Esophagus muscularis mucosa (tissue), 4 donors: ENCODE measurements at regions not wholly inside any gene's neighbourhood (a gene's known extent, or its start where the extent isn't known, plus 50 kb on each side); places are given as distances from the start of the nearest gene placed in this dataset.
A peak's percentile ranks its signal among the peaks of the same experiment; 100 is the strongest.

ENCODE experiments used
- DNase-seq: peaks from one replicate; pipeline ENCODE4 v3.0.0-alpha.2; 2017; ENCODE audit errors: extremely low spot score
- H3K27ac ChIP-seq, 4 donors: fragments of 200-600 bp; sonication (generic); replicated peaks in 1 of 4; 1 replicate in 3 of 4; 2 replicates in 1 of 4; pipeline ENCODE4 v1.5.1; 2016 to 2019; ENCODE audit warnings: mild to moderate bottlenecking in 1 of 4
- H3K27me3 ChIP-seq, 4 donors: fragments of 200-600 bp; sonication (generic); one replicate each; pipeline versions ENCODE4 v1.5.1 to v1.6.0; 2016 to 2019
- H3K36me3 ChIP-seq, 4 donors: fragments of 200-600 bp; sonication (generic); one replicate each; pipeline ENCODE4 v1.5.1; 2016 to 2019
- H3K4me1 ChIP-seq, 4 donors: fragments of 200-600 bp; sonication (generic); one replicate each; pipeline ENCODE4 v1.5.1; 2016 to 2019
- H3K4me3 ChIP-seq, 4 donors: fragments of 200-600 bp; sonication (generic); 1 replicate in 2 of 4; 2 replicates in 2 of 4; pipeline ENCODE4 v1.5.1; 2016 to 2019; ENCODE audit warnings: mild to moderate bottlenecking in 4 of 4, moderate library complexity in 1 of 4
- H3K9me3 ChIP-seq, 4 donors: fragments of 200-600 bp; sonication (generic); 1 replicate in 3 of 4; 2 replicates in 1 of 4; pipeline ENCODE4 v1.5.1; 2016 to 2019
- EP300 ChIP-seq: sonication (generic); formaldehyde crosslinking; IDR thresholded peaks from one replicate; pipeline ENCODE4 v1.6.1; 2017; ENCODE audit warnings: antibody characterized with exemption
- POLR2A ChIP-seq: fragments of 450-650 bp; IDR thresholded peaks from one replicate; pipeline ENCODE4 v1.6.1; 2017; ENCODE audit warnings: antibody characterized with exemption, moderate library complexity, mild to moderate bottlenecking, low read depth
- POLR2AphosphoS5 ChIP-seq, 2 donors: sonication (generic); formaldehyde crosslinking; IDR thresholded peaks; one replicate each; pipeline ENCODE4 v1.6.1; 2017; ENCODE audit warnings: antibody characterized with exemption in 2 of 2
- WGBS: methylation state at CpG from one replicate; pipeline ENCODE4 v1.1.5; 2018; 5-methylcytosine and 5-hydroxymethylcytosine counted together
- intact Hi-C: fragments of 100-400 bp; cut with DNase I; formaldehyde crosslinking; loops from one replicate; pipeline ENCODE4 v1.15.1; 2023
- TF ChIP-seq, protein P1 (sequence below), 3 experiments: fragments of 200-600 bp in 2 of 3; fragments of 450-650 bp in 1 of 3; sonication (generic) in 2 of 3; IDR thresholded peaks; one replicate each; pipeline ENCODE4 v1.5.1; 2017 to 2019; ENCODE audit warnings: antibody characterized with exemption in 3 of 3, mild to moderate bottlenecking in 2 of 3, moderate library complexity in 1 of 3

- H3K27me3 ChIP-seq, result no peaks in the 10 kb centered on the region
- H3K27ac ChIP-seq, result no peak overlapping the region
- peaks cover 0 to 3% (median 0%) of the 10 kb centered on the region in 4 donors for H3K4me1 ChIP-seq
- WGBS, result 79% methylated on average over 5 of the region's 5 CpGs
- H3K36me3 ChIP-seq, result no peaks in the 10 kb centered on the region
- DNase-seq, result no peak
- H3K9me3 ChIP-seq, result peaks cover 0 to 5% (median 0%) of the 10 kb centered on the region in 4 donors
- intact Hi-C loops, result no loop called here
- H3K4me3 ChIP-seq, result no peak overlapping the region
- TF ChIP-seq, protein P1, sequence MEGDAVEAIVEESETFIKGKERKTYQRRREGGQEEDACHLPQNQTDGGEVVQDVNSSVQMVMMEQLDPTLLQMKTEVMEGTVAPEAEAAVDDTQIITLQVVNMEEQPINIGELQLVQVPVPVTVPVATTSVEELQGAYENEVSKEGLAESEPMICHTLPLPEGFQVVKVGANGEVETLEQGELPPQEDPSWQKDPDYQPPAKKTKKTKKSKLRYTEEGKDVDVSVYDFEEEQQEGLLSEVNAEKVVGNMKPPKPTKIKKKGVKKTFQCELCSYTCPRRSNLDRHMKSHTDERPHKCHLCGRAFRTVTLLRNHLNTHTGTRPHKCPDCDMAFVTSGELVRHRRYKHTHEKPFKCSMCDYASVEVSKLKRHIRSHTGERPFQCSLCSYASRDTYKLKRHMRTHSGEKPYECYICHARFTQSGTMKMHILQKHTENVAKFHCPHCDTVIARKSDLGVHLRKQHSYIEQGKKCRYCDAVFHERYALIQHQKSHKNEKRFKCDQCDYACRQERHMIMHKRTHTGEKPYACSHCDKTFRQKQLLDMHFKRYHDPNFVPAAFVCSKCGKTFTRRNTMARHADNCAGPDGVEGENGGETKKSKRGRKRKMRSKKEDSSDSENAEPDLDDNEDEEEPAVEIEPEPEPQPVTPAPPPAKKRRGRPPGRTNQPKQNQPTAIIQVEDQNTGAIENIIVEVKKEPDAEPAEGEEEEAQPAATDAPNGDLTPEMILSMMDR (IDR thresholded peaks at IDR 0.05), result no peak
- no peak for TF ChIP-seq EP300
- no peak for TF ChIP-seq POLR2AphosphoS5 (IDR thresholded peaks at IDR 0.05)
- TF ChIP-seq POLR2A, result no peak
Measured at GRCh38 chr17:27977751-27978688, 64.5 kb upstream of the NLK start.

DNA sequence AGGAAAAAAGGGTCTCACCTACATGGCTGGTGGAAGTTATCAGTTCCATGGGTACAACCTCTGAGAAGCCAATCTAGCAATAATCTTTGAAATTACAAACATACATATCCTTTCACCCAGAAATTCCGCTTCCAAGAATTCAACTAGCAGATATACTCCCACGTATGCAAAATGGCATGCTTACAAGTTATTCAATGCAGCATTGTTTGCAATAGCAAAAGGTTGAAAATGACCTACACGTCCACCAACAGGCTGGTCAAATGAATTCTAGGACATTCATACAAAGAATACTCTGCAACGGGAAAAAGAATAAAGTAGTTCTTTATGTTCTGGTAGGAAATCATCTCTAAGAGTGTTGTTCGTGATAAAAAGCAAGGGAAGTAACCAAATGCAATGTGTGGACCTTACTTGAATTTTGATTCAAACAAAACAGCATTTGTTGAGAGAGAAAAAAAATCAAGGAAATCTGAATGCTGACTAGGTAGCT, 63.7 kb upstream of the NLK start:
- no peaks in the 10 kb centered on the region for H3K36me3 ChIP-seq
- TF ChIP-seq, protein P1 (IDR thresholded peaks at IDR 0.05), result no peak
- TF ChIP-seq POLR2A (no peak), POLR2AphosphoS5 (IDR thresholded peaks at IDR 0.05) (no peak), EP300 (no peak)
- H3K27ac ChIP-seq, result no peak overlapping the region
- 63% methylated on average over 5 of the region's 5 CpGs for WGBS
- peaks cover 0 to 5% (median 0%) of the 10 kb centered on the region in 4 donors for H3K9me3 ChIP-seq
- no peaks in the 10 kb centered on the region for H3K27me3 ChIP-seq
- no peak overlapping the region for H3K4me3 ChIP-seq
- no peak for DNase-seq
- H3K4me1 ChIP-seq, result peaks cover 0 to 3% (median 0%) of the 10 kb centered on the region in 4 donors
- intact Hi-C loops, result no loop called here

DNA sequence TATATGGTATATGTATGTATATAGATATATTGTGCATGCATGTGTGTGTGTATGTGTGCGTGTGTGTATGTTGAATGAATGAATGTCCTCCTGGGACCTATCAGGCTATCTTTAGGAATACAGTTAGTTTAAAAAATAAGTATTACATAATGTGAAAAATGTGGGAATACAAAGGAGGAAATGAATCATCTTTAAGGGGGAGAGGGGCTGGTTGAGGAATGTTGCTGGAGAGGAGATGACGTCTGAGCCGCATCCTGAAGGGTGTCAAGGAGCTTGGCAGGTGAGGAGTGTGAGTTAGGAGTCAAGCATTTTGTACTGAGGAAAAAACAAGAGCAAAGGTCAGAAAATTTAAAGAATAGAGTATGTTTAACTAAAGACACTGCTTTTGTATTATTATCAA, 62.4 kb upstream of the NLK start:
- 42% methylated on average over 3 of the region's 3 CpGs for WGBS
- Histone ChIP-seq H3K27me3 (peaks cover 0 to 7% (median 0%) of the 10 kb centered on the region in 4 donors), H3K9me3 (no peaks in the 10 kb centered on the region), H3K36me3 (no peaks in the 10 kb centered on the region), H3K4me1 (peaks cover 0 to 9% (median 2%) of the 10 kb centered on the region in 4 donors), H3K27ac (no peak overlapping the region), H3K4me3 (no peak overlapping the region)
- TF ChIP-seq POLR2AphosphoS5 (IDR thresholded peaks at IDR 0.05) (peak; percentile 46 to 53), EP300 (no peak), POLR2A (no peak)
- TF ChIP-seq, protein P1 (IDR thresholded peaks at IDR 0.05), result no peak
- DNase-seq, result no peak
- intact Hi-C loops, result no loop called here

DNA sequence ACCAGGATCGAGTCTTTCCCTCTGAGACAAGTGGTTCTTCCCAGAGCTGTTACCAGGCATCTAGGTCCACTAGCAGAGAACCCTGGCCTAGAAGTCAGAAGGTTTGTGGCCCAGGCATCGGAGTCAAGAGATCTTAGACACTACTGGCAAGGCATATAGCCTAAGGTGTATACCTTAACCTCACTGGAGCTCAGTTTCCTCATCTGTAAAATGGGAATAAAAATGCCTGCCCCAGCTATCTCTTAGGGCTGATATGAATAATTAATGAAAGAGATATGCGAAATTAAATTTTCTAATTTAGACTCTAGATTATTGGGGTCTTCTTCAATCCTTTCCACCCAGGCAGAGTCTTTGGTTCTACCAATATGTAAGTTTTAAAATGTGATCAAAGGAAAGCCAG, 60.5 kb upstream of the NLK start:
- intact Hi-C loops, result no loop called here

GRCh38 chr17:27982688-27983087, 59.8 kb upstream of the NLK start:
- no peak for DNase-seq
- Histone ChIP-seq H3K9me3 (no peaks in the 10 kb centered on the region), H3K4me1 (peaks cover 0 to 13% (median 3%) of the 10 kb centered on the region in 4 donors), H3K36me3 (no peaks in the 10 kb centered on the region), H3K27me3 (peaks cover 0 to 10% (median 0%) of the 10 kb centered on the region in 4 donors), H3K27ac (no peak overlapping the region), H3K4me3 (no peak overlapping the region)
- WGBS, result 86% methylated on average over 2 of the region's 2 CpGs
- intact Hi-C loops, result no loop called here
- TF ChIP-seq POLR2A (no peak), EP300 (no peak)
- TF ChIP-seq, protein P1 (IDR thresholded peaks at IDR 0.05), result no peak

More for the DNA sequence above, 60.5 kb upstream of the NLK start:
- H3K9me3 ChIP-seq, result no peaks in the 10 kb centered on the region
- no peak overlapping the region for H3K4me3 ChIP-seq
- WGBS, result 93% methylated on average over 3 of the region's 3 CpGs
- TF ChIP-seq POLR2A, result no peak
- no peak overlapping the region for H3K27ac ChIP-seq
- peaks cover 0 to 13% (median 3%) of the 10 kb centered on the region in 4 donors for H3K4me1 ChIP-seq
- peaks cover 0 to 10% (median 0%) of the 10 kb centered on the region in 4 donors for H3K27me3 ChIP-seq
- no peak for DNase-seq
- no peaks in the 10 kb centered on the region for H3K36me3 ChIP-seq
